ENCODE measurements at regions not wholly inside any gene's neighbourhood (a gene's known extent, or its start where the extent isn't known, plus 50 kb on each side); places are given as distances from the start of the nearest gene placed in this dataset.

GRCh38 chr6:97865612-97866011 lies 582.6 kb upstream of the MMS22L start:
- DNase-seq = no peak
- TF ChIP-seq POLR2A (IDR thresholded peaks at IDR 0.05; ENCODE audit: low read length) (no peak), GATA1 (IDR thresholded peaks at IDR 0.05; ENCODE audit: low read depth, low read length) (no peak)

GRCh38 chr6:97866616-97867015 lies 583.6 kb upstream of the MMS22L start:
- no peak for DNase-seq
- TF ChIP-seq GATA1 (IDR thresholded peaks at IDR 0.05; ENCODE audit: low read depth, low read length) (no peak), POLR2A (IDR thresholded peaks at IDR 0.05; ENCODE audit: low read length) (no peak)

GRCh38 chr6:97867177-97867576 lies 584.2 kb upstream of the MMS22L start:
- no peak for DNase-seq
- TF ChIP-seq GATA1 (IDR thresholded peaks at IDR 0.05; ENCODE audit: low read depth, low read length) = no peak
- no peak for TF ChIP-seq POLR2A (IDR thresholded peaks at IDR 0.05; ENCODE audit: low read length)

GRCh38 chr6:97870273-97870672 lies 587.3 kb upstream of the MMS22L start:
- TF ChIP-seq POLR2A (IDR thresholded peaks at IDR 0.05; ENCODE audit: low read length) (no peak), GATA1 (IDR thresholded peaks at IDR 0.05; ENCODE audit: low read depth, low read length) (no peak)
- no peak for DNase-seq

- DNase-seq = no peak
- TF ChIP-seq POLR2A (IDR thresholded peaks at IDR 0.05; ENCODE audit: low read length) (no peak), GATA1 (IDR thresholded peaks at IDR 0.05; ENCODE audit: low read depth, low read length) (no peak)
Observed at GRCh38 chr6:97876711-97877110, 593.7 kb upstream of the MMS22L start.

- DNase-seq = no peak
- TF ChIP-seq POLR2A (IDR thresholded peaks at IDR 0.05; ENCODE audit: low read length) (no peak), GATA1 (IDR thresholded peaks at IDR 0.05; ENCODE audit: low read depth, low read length) (no peak)
Observed at GRCh38 chr6:97882755-97883154, 599.7 kb upstream of the MMS22L start.

- DNase-seq = no peak
- no peak for TF ChIP-seq GATA1 (IDR thresholded peaks at IDR 0.05; ENCODE audit: low read depth, low read length)
- TF ChIP-seq POLR2A (IDR thresholded peaks at IDR 0.05; ENCODE audit: low read length) = no peak
Observed at GRCh38 chr6:97885325-97885724, 602.3 kb upstream of the MMS22L start.

- DNase-seq = no peak
- TF ChIP-seq POLR2A (IDR thresholded peaks at IDR 0.05; ENCODE audit: low read length) (no peak), GATA1 (IDR thresholded peaks at IDR 0.05; ENCODE audit: low read depth, low read length) (no peak)
Observed at GRCh38 chr6:97885828-97886227, 602.8 kb upstream of the MMS22L start.

- TF ChIP-seq POLR2A (IDR thresholded peaks at IDR 0.05; ENCODE audit: low read length) = no peak
- TF ChIP-seq GATA1 (IDR thresholded peaks at IDR 0.05; ENCODE audit: low read depth, low read length) = no peak
Observed at GRCh38 chr6:97901531-97901930, 618.5 kb upstream of the MMS22L start.

GRCh38 chr6:97909380-97909779 lies 626.4 kb upstream of the MMS22L start:
- TF ChIP-seq POLR2A (IDR thresholded peaks at IDR 0.05; ENCODE audit: low read length) (no peak), GATA1 (IDR thresholded peaks at IDR 0.05; ENCODE audit: low read depth, low read length) (no peak)
- DNase-seq = no peak

More at GRCh38 chr6:97901531-97901930, 618.5 kb upstream of the MMS22L start:
- no peak for DNase-seq

- TF ChIP-seq POLR2A (IDR thresholded peaks at IDR 0.05; ENCODE audit: low read length) (no peak), GATA1 (IDR thresholded peaks at IDR 0.05; ENCODE audit: low read depth, low read length) (no peak)
- no peak for DNase-seq
Observed at GRCh38 chr6:97913721-97914120, 630.7 kb upstream of the MMS22L start.

- TF ChIP-seq GATA1 (IDR thresholded peaks at IDR 0.05; ENCODE audit: low read depth, low read length) (no peak), POLR2A (IDR thresholded peaks at IDR 0.05; ENCODE audit: low read length) (no peak)
- DNase-seq = no peak
Observed at GRCh38 chr6:97914912-97915311, 631.9 kb upstream of the MMS22L start.

- TF ChIP-seq POLR2A (IDR thresholded peaks at IDR 0.05; ENCODE audit: low read length) = no peak
- DNase-seq = no peak
Observed at GRCh38 chr6:97915537-97915936, 632.5 kb upstream of the MMS22L start.

- no peak for TF ChIP-seq POLR2A (IDR thresholded peaks at IDR 0.05; ENCODE audit: low read length)
- TF ChIP-seq GATA1 (IDR thresholded peaks at IDR 0.05; ENCODE audit: low read depth, low read length) = no peak
- DNase-seq = no peak
Observed at GRCh38 chr6:97917369-97917768, 634.4 kb upstream of the MMS22L start.

- TF ChIP-seq GATA1 (IDR thresholded peaks at IDR 0.05; ENCODE audit: low read depth, low read length) (no peak), POLR2A (IDR thresholded peaks at IDR 0.05; ENCODE audit: low read length) (no peak)
- no peak for DNase-seq
Observed at GRCh38 chr6:97919046-97919445, 636.0 kb upstream of the MMS22L start.

GRCh38 chr6:97919631-97920030 lies 636.6 kb upstream of the MMS22L start:
- TF ChIP-seq GATA1 (IDR thresholded peaks at IDR 0.05; ENCODE audit: low read depth, low read length) (no peak), POLR2A (IDR thresholded peaks at IDR 0.05; ENCODE audit: low read length) (no peak)
- no peak for DNase-seq
